Caki2 (cell line): ENCODE measurements at regions not wholly inside any gene's neighbourhood (a gene's known extent, or its start where the extent isn't known, plus 50 kb on each side); places are given as distances from the start of the nearest gene placed in this dataset.
"Not testable (repeated sequence)": the region's sequence is repeated elsewhere in the genome, so short reads cannot be mapped to it uniquely, and the experiment has no call there.

Experiments used
- DNase-seq: peaks from one replicate; pipeline ENCODE4 v3.0.0-alpha.2; 2015; ENCODE audit warnings: low read depth
- in situ Hi-C: cut with HindIII; loops from 2 replicates; pipeline ENCODE4 v1.10.0; 2016; ENCODE audit warnings: low sequenced_read_pairs, low pct_unique_long_range_greater_than_20kb, mixed read lengths

GRCh38 chr3:67064105-67064504, 66.0 kb downstream of the KBTBD8 start:
- in situ Hi-C loops = no loop called here
- DNase-seq = no peak

GRCh38 chr3:67067251-67067650, 69.1 kb downstream of the KBTBD8 start:
- in situ Hi-C loops = no loop called here
- no peak for DNase-seq

- in situ Hi-C loops, DNase-seq: not testable (repeated sequence)
These were observed 74.5 kb downstream of the KBTBD8 start for GRCh38 chr3:67072640-67073039.

DNA sequence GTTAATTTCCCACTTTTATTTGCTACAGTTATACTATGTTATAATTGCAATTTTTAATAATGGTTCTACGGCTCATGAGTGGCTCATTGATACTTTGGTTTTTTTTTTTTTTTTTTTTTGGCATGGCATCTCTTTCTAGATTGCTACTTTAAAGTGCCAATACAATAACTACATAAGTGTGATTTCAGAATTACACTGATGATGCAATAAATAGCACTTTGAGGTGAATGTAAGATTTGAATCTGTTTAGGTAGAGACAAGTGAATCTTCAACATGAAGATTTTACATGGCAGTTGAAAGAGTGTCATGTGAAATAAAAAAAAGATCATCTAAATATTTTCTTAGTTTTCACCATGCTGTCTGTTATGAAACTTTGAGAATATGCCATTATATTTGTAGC, 75.7 kb downstream of the KBTBD8 start:
- in situ Hi-C loops = no loop called here
- no peak for DNase-seq

- DNase-seq = no peak
- in situ Hi-C loops = no loop called here
These were observed 77.2 kb downstream of the KBTBD8 start for GRCh38 chr3:67075295-67075694.

GRCh38 chr3:67076607-67077006, 78.5 kb downstream of the KBTBD8 start:
- in situ Hi-C loops = no loop called here
- DNase-seq = no peak

- in situ Hi-C loops = no loop called here
- no peak for DNase-seq
These were observed 79.5 kb downstream of the KBTBD8 start for GRCh38 chr3:67077656-67078055.

DNA sequence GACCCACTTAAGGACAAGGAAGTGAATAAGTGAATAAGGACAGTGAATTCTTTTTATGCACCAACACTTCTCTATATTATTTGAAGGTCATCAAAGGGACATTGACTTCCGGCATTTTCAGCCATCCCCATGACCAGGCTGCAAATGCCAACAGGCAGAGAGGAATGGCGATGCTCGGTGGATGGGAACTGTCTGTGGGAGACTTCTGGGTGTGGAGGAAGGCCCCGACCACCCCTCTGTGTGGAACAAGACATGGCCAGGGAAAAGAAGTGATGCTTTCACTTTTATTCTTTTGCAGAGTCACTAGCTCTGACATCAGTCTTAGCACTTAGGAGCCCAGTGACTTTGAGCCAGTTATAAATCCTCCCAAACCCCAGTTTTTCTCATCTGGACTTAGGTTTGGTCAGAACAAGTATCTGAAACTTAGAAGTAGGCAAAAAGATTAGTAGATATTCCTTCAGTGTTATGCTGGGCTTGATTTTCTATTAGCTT, 84.5 kb downstream of the KBTBD8 start:
- no peak for DNase-seq
- in situ Hi-C loops = no loop called here

GRCh38 chr3:67083277-67083676, 85.2 kb downstream of the KBTBD8 start:
- no peak for DNase-seq
- in situ Hi-C loops = no loop called here

GRCh38 chr3:67087788-67088187, 89.7 kb downstream of the KBTBD8 start:
- in situ Hi-C loops = no loop called here
- DNase-seq = no peak

DNA sequence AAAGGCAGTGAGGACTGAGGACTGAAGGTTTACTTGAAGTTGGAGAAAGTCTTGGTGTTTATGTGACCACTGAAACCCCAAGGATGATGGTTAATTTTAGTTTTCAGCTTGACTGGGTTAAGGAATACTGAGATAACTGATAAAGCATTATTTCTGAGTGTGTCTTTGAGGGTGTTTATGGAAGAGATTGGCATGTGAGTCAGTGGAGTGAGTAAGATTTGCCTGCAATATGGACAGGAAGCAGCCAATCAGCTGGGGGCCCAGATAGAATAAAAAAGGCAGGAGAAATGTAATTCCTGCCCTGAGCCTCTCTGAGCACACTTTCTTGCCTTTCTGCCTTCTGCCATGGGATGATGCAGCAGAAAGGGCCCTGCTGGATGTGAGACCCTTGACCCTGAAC, 92.4 kb downstream of the KBTBD8 start:
- in situ Hi-C loops = no loop called here
- peak; percentile 16 for DNase-seq

GRCh38 chr3:67093305-67093704, 95.2 kb downstream of the KBTBD8 start:
- in situ Hi-C loops = no loop called here
- DNase-seq = no peak

DNA sequence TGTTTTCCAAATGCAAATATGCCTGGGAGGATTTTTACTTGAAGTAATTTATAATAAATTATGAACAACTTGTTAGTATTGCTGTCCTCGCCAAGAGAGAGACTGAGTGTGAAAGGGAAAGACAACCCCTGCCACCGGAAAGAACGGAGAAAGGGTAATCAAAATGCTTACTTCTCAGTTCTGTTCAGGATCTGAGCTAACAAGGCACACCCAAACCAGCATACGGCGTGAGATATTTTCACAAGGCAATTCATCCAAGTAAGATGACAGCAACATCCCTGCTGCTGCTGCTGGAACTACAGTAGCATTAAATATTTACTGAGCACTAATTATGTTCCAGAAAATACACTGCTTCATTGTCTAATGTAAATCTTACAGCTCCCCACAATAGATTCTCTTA, 96.1 kb downstream of the KBTBD8 start:
- in situ Hi-C loops = no loop called here
- no peak for DNase-seq

DNA sequence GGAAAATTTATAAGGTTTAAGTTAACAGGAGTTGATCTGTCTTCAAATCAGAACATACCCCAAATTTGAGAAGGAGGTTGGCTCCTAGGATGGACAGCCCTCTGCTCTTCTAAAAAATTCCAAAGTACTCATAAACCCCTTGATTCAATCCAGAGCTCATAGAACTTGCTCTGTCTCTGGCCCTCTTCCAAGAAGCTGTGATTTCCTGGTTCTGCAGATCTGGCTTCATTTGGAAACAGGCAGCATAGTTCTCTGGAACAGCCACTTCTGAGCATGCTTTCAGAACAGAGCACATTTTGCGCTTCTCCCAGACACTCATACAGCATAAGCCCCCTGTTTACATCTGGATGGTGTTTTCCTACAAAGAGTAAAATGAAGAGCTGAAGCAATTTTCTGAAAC, 96.7 kb downstream of the KBTBD8 start:
- in situ Hi-C loops = no loop called here
- DNase-seq = no peak

GRCh38 chr3:67104388-67104787, 106.3 kb downstream of the KBTBD8 start:
- in situ Hi-C loops = no loop called here
- no peak for DNase-seq

GRCh38 chr3:67106874-67107273, 108.8 kb downstream of the KBTBD8 start:
- in situ Hi-C loops = no loop called here
- no peak for DNase-seq

- peak; percentile 51 for DNase-seq
- in situ Hi-C loops = no loop called here
These were observed 111.6 kb downstream of the KBTBD8 start for GRCh38 chr3:67109651-67110204.

DNA sequence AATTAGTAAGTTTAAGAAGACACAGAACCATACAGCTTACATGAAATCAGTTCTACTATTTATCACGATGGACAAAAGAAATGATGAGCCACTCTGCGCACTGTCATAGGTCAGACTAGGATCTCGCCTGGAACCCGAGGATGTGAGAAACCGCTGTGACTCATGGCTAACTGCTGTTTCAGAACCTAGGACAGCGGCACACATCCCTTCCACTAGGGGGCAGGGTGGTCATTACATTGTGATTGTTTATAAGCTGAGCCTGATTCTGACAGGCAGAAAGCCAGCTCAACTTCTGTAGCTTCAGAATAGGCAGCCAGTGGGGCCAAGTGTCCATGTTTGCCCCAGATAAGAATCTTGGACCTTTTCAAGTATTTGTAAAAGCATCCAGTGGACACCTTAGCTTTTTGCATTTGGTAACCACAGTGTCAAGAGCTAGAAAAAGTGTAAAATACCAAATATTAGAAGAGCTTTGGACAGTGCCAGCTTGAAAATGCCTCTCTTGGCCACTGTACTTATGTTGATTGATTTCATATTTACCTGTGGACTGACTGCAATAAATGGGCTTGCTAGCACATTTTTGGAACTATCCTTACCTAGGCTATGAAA, 115.8 kb downstream of the KBTBD8 start:
- peak; percentile 64 for DNase-seq
- in situ Hi-C loops = no loop called here

GRCh38 chr3:67118122-67118521, 120.0 kb downstream of the KBTBD8 start:
- DNase-seq = no peak
- in situ Hi-C loops = no loop called here

DNA sequence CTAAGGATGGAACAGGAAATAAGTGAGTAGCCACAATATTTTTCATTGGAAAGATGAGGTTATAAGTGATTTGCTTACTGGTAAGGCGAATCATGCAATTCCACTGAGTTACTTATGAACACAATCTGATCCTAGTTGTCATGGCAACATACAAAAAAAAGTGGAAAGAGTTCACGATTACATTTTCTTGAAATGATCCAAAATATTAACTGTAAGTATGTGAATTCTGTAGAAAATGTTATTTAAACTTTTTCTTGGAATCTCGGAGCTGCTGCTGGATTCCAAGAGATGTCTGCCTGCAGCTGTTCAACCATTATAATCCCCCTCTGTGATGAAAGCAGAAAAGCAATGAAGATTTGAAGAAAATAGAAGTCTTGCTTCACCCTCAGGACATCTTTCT, 120.5 kb downstream of the KBTBD8 start:
- in situ Hi-C loops = no loop called here
- DNase-seq = no peak
